AG04449 (cell line): ENCODE measurements at regions not wholly inside any gene's neighbourhood (a gene's known extent, or its start where the extent isn't known, plus 50 kb on each side); places are given as distances from the start of the nearest gene placed in this dataset.

ENCODE experiments used
- CTCF ChIA-PET: fragments of 350-600 bp; formaldehyde crosslinking; extraction: SDS; loops from one replicate; lab custom pipeline; 2021; ENCODE audit warnings: antibody characterized with exemption; lab: Yijun Ruan, JAX
- POLR2A ChIA-PET: fragments of 400-600, 350-600 bp; formaldehyde crosslinking; extraction: SDS; loops from one replicate; lab custom pipeline; 2020; ENCODE audit warnings: antibody characterized with exemption, inconsistent platforms; lab: Yijun Ruan, JAX
- DNase-seq: peaks from one replicate; pipeline ENCODE4 v3.0.0-alpha.2; 2010; ENCODE audit warnings: low read depth, low spot score
- H3K4me3 ChIP-seq: 2 replicates; pipeline ENCODE4 v1.5.1; 2011; ENCODE audit warnings: low read depth, mild to moderate bottlenecking, control low read depth, low read length
- CTCF ChIP-seq: IDR thresholded peaks from one replicate; pipeline ENCODE4 v1.5.1; 2011; ENCODE audit warnings: mild to moderate bottlenecking, moderate library complexity, low read length, control low read depth, inconsistent platforms; ENCODE audit not compliant: insufficient read depth; ENCODE audit errors: missing control alignments

- CTCF ChIA-PET: no interaction called here
- H3K4me3 ChIP-seq: no peak overlapping the region
- TF ChIP-seq CTCF: no peak
- DNase-seq: no peak
- POLR2A ChIA-PET: no interaction called here
Measured at GRCh38 chr12:107543416-107543815, 142.2 kb upstream of the PWP1 start.

GRCh38 chr12:107543841-107544240, 141.8 kb upstream of the PWP1 start:
- no peak for TF ChIP-seq CTCF
- POLR2A ChIA-PET: no interaction called here
- no peak for DNase-seq

DNA sequence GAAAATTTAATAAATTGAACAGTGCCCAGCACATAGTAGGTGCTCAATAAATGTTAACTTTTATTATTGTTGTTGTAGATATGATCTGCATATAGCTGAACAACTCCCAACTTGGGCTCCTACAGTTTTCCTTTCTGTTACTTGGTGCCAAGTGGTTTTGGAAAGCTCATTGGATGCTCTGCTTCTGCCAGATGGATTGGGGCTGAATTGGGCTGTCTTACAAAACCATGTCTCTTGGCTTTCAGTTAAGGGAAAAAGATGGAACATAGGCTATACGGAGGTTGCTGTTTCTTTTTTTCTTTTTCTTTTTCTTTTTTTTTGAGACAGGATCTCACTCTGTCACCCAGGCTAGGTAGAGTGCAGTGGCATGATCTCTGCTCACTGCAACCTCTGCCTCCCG, 140.7 kb upstream of the PWP1 start:
- ChIA-PET POLR2A (no interaction called here), CTCF (no interaction called here)
- no peak for DNase-seq
- TF ChIP-seq CTCF: no peak
- H3K4me3 ChIP-seq: no peak overlapping the region

More at GRCh38 chr12:107543841-107544240, 141.8 kb upstream of the PWP1 start:
- CTCF ChIA-PET: no interaction called here
- no peak overlapping the region for H3K4me3 ChIP-seq

GRCh38 chr12:107545737-107546353, 139.8 kb upstream of the PWP1 start:
- no peak for TF ChIP-seq CTCF
- no peak overlapping the region for H3K4me3 ChIP-seq
- DNase-seq: no peak
- CTCF ChIA-PET: interaction anchor here (1.3 kb wide), 1 partner anchor 414 kb away, joined by 6 read pairs; no protein-coding TSS in a partner anchor
- POLR2A ChIA-PET: no interaction called here

DNA sequence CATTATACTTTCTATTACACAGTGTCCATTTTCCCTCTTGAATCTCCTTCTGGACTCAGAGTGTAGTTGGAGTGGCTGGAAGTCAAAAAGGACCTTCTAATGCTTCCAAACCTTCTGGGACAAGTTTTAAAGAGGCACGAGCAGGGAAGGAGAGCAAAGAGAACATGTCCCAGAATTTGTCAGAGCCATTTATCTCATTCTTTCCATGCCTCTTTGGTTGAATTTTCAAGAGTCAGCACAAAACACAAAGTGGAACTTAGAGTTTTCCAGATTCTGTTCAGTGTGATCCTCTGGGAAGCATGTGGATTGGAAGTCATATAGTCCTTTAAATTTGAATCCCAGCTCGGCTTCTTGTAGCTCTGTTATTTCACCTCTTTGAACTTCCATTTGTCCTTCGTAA, 138.2 kb upstream of the PWP1 start:
- ChIA-PET POLR2A (no interaction called here), CTCF (interaction anchor here (1.1 to 1.2 kb wide), 2 partner anchors 8 to 416 kb away, joined by 3 read pairs; no protein-coding TSS in a partner anchor)
- H3K4me3 ChIP-seq: no peak overlapping the region
- no peak for TF ChIP-seq CTCF
- DNase-seq: no peak

DNA sequence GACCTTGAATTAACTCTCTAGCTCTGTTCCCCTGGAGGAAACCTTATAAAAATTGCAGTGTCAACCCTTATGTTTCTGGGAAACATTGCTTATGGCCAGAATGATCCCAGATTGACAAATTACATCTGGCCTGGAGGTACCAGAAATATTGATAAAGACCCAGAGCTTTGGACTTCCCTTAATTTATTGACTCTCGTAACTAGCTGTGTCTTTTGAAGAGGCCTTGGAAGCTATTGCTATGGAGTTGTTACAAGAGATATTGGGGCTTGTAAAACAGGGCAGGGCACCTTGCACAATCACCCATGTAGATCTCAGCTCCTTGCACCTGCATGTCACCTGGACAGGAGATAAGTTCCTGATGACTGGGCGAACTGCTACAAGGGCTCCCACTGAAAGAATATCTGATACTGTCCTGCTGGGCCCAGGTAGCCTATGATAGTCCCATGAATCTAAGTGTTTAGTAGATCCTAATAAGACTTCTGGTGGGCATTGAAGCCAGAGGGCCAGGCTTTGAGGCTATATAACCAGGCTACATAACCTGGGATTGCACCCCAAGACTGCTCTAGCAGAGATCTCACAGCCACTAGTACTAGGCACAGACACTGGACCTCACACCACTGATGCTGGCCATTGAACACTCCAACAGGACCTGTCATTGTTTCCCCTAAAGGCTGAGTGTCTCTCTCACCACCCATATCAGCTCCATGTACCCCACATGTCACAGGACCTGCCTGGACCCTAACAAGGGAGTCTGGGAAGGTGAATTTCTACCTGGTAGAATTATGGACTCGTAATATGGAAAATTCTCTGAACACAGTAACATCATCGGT, 135.7 kb upstream of the PWP1 start:
- no peak for DNase-seq
- no peak overlapping the region for H3K4me3 ChIP-seq
- ChIA-PET CTCF (interaction anchor here (1.5 kb wide), 1 partner anchor 56 kb away, joined by 3 read pairs; no protein-coding TSS in a partner anchor), POLR2A (no interaction called here)
- no peak for TF ChIP-seq CTCF
